ENCODE measurements at regions not wholly inside any gene's neighbourhood (a gene's known extent, or its start where the extent isn't known, plus 50 kb on each side); places are given as distances from the start of the nearest gene placed in this dataset.

- DNase-seq (ENCODE audit: low spot score in 2 of 2) = no peak
- Histone ChIP-seq H3K9me3 (no peaks in the 10 kb centered on the region), H3K4me1 (no peaks in the 10 kb centered on the region), H3K27ac (no peak overlapping the region), H3K4me3 (no peak overlapping the region), H3K27me3 (peaks cover 55% of the 10 kb centered on the region), H3K36me3 (no peaks in the 10 kb centered on the region)
- WGBS = 27% methylated on average over 2 of the region's 2 CpGs
- no peak for TF ChIP-seq EP300 (IDR thresholded peaks at IDR 0.05)
- TF ChIP-seq CTCF (IDR thresholded peaks at IDR 0.05) = peak in 1 of 2 donors; percentile 36
These were observed 52.7 kb upstream of the BTRC start for GRCh38 chr10:101301111-101301731.

- H3K9me3 ChIP-seq = no peaks in the 10 kb centered on the region
- no peak overlapping the region for H3K27ac ChIP-seq
- TF ChIP-seq POLR2A (IDR thresholded peaks at IDR 0.05) = no peak
- TF ChIP-seq EP300 (IDR thresholded peaks at IDR 0.05) = no peak
- no peak for TF ChIP-seq CTCF (IDR thresholded peaks at IDR 0.05)
- TF ChIP-seq POLR2AphosphoS5 (IDR thresholded peaks at IDR 0.05) = no peak
- 53% methylated on average over 4 of the region's 4 CpGs for WGBS
- H3K4me1 ChIP-seq = no peaks in the 10 kb centered on the region
- H3K27me3 ChIP-seq = peaks cover 51% of the 10 kb centered on the region
- no peak for DNase-seq (ENCODE audit: low spot score in 2 of 2)
- H3K36me3 ChIP-seq = no peaks in the 10 kb centered on the region
- H3K4me3 ChIP-seq = no peak overlapping the region
These were observed 50.8 kb upstream of the BTRC start for GRCh38 chr10:101303087-101303703.

Measured in suprapubic skin (tissue), 4 donors.